ENCODE measurements at regions not wholly inside any gene's neighbourhood (a gene's known extent, or its start where the extent isn't known, plus 50 kb on each side); places are given as distances from the start of the nearest gene placed in this dataset.
"Not testable (repeated sequence)": the region's sequence is repeated elsewhere in the genome, so short reads cannot be mapped to it uniquely, and the experiment has no call there.

GRCh38 chr15:31219221-31219620, 107.4 kb upstream of the KLF13 start:
- no peak overlapping the region for H3K4me2 ChIP-seq (ENCODE audit: insufficient read depth, low read length)
- no peaks in the 10 kb centered on the region for H3K36me3 ChIP-seq (ENCODE audit: insufficient read depth, low read length)
- no peaks in the 10 kb centered on the region for H3K9me3 ChIP-seq (ENCODE audit: low read depth, low read length)
- H4K20me1 ChIP-seq (ENCODE audit: insufficient read depth, low read length) = no peaks in the 10 kb centered on the region
- no peak overlapping the region for H3K27ac ChIP-seq (ENCODE audit: low read depth, low read length)
- no peak overlapping the region for H3K4me3 ChIP-seq (ENCODE audit: insufficient read depth, low read length)
- H3K79me2 ChIP-seq (ENCODE audit: insufficient read depth, low read length) = no peaks in the 10 kb centered on the region
- no peak for TF ChIP-seq CTCF (IDR thresholded peaks at IDR 0.05; ENCODE audit: extremely low read depth, low read depth, low read length)
- H2AFZ ChIP-seq (ENCODE audit: low read length) = no peak overlapping the region
- H3K4me1 ChIP-seq (ENCODE audit: insufficient read depth, low read length) = peaks cover 11% of the 10 kb centered on the region
- H3K27me3 ChIP-seq (ENCODE audit: insufficient read depth, low read length) = peaks cover 24% of the 10 kb centered on the region
- DNase-seq (ENCODE audit: insufficient read length, low spot score, missing footprints) = no peak

- Histone ChIP-seq H3K27me3 (ENCODE audit: insufficient read depth, low read length) (peaks cover 33% of the 10 kb centered on the region), H2AFZ (ENCODE audit: low read length) (no peak overlapping the region), H3K4me1 (ENCODE audit: insufficient read depth, low read length) (no peaks in the 10 kb centered on the region), H3K36me3 (ENCODE audit: insufficient read depth, low read length) (no peaks in the 10 kb centered on the region), H3K4me3 (ENCODE audit: insufficient read depth, low read length) (no peak overlapping the region), H4K20me1 (ENCODE audit: insufficient read depth, low read length) (no peaks in the 10 kb centered on the region), H3K79me2 (ENCODE audit: insufficient read depth, low read length) (no peaks in the 10 kb centered on the region), H3K4me2 (ENCODE audit: insufficient read depth, low read length) (no peak overlapping the region), H3K27ac (ENCODE audit: low read depth, low read length) (no peak overlapping the region), H3K9me3 (ENCODE audit: low read depth, low read length) (no peaks in the 10 kb centered on the region)
- no peak for TF ChIP-seq CTCF (IDR thresholded peaks at IDR 0.05; ENCODE audit: extremely low read depth, low read depth, low read length)
- peak; percentile 49 for DNase-seq (ENCODE audit: insufficient read length, low spot score, missing footprints)
Measured at GRCh38 chr15:31221936-31222515, 104.6 kb upstream of the KLF13 start.

- Histone ChIP-seq H3K9me3 (ENCODE audit: low read depth, low read length) (no peaks in the 10 kb centered on the region), H3K27ac (ENCODE audit: low read depth, low read length) (no peak overlapping the region), H3K4me3 (ENCODE audit: insufficient read depth, low read length) (no peak overlapping the region), H3K4me1 (ENCODE audit: insufficient read depth, low read length) (no peaks in the 10 kb centered on the region), H3K27me3 (ENCODE audit: insufficient read depth, low read length) (peaks cover 33% of the 10 kb centered on the region), H3K36me3 (ENCODE audit: insufficient read depth, low read length) (no peaks in the 10 kb centered on the region), H3K79me2 (ENCODE audit: insufficient read depth, low read length) (no peaks in the 10 kb centered on the region), H4K20me1 (ENCODE audit: insufficient read depth, low read length) (no peaks in the 10 kb centered on the region), H3K4me2 (ENCODE audit: insufficient read depth, low read length) (no peak overlapping the region), H2AFZ (ENCODE audit: low read length) (no peak overlapping the region)
- no peak for DNase-seq (ENCODE audit: insufficient read length, low spot score, missing footprints)
- no peak for TF ChIP-seq CTCF (IDR thresholded peaks at IDR 0.05; ENCODE audit: extremely low read depth, low read depth, low read length)
Measured at GRCh38 chr15:31222773-31223341, 103.8 kb upstream of the KLF13 start.

GRCh38 chr15:31223478-31224350, 102.9 kb upstream of the KLF13 start:
- peak overlapping the region; percentile 48 for H3K4me3 ChIP-seq (ENCODE audit: insufficient read depth, low read length)
- no peak overlapping the region for H3K27ac ChIP-seq (ENCODE audit: low read depth, low read length)
- peak overlapping the region; percentile 70 for H3K4me2 ChIP-seq (ENCODE audit: insufficient read depth, low read length)
- H2AFZ ChIP-seq (ENCODE audit: low read length) = peak overlapping the region; percentile 53
- no peaks in the 10 kb centered on the region for H4K20me1 ChIP-seq (ENCODE audit: insufficient read depth, low read length)
- H3K9me3 ChIP-seq (ENCODE audit: low read depth, low read length) = no peaks in the 10 kb centered on the region
- peak; percentile 89 for DNase-seq (ENCODE audit: insufficient read length, low spot score, missing footprints)
- H3K27me3 ChIP-seq (ENCODE audit: insufficient read depth, low read length) = peaks cover 30% of the 10 kb centered on the region
- H3K36me3 ChIP-seq (ENCODE audit: insufficient read depth, low read length) = no peaks in the 10 kb centered on the region
- no peaks in the 10 kb centered on the region for H3K4me1 ChIP-seq (ENCODE audit: insufficient read depth, low read length)
- H3K79me2 ChIP-seq (ENCODE audit: insufficient read depth, low read length) = no peaks in the 10 kb centered on the region
- no peak for TF ChIP-seq CTCF (IDR thresholded peaks at IDR 0.05; ENCODE audit: extremely low read depth, low read depth, low read length)

- DNase-seq (ENCODE audit: insufficient read length, low spot score, missing footprints) = not testable (repeated sequence)
Measured at GRCh38 chr15:31224661-31225060, 102.0 kb upstream of the KLF13 start.

More at GRCh38 chr15:31224661-31225060, 102.0 kb upstream of the KLF13 start:
- H2AFZ ChIP-seq (ENCODE audit: low read length); H3K4me3 ChIP-seq (ENCODE audit: insufficient read depth, low read length); H3K36me3 ChIP-seq (ENCODE audit: insufficient read depth, low read length); H3K9me3 ChIP-seq (ENCODE audit: low read depth, low read length); H3K79me2 ChIP-seq (ENCODE audit: insufficient read depth, low read length); H3K4me1 ChIP-seq (ENCODE audit: insufficient read depth, low read length); H4K20me1 ChIP-seq (ENCODE audit: insufficient read depth, low read length); H3K27ac ChIP-seq (ENCODE audit: low read depth, low read length): not testable (repeated sequence)
- Histone ChIP-seq H3K27me3 (ENCODE audit: insufficient read depth, low read length) (peaks cover 30% of the 10 kb centered on the region), H3K4me2 (ENCODE audit: insufficient read depth, low read length) (peak overlapping the region; percentile 70)
